ENCODE measurements at regions not wholly inside any gene's neighbourhood (a gene's known extent, or its start where the extent isn't known, plus 50 kb on each side); places are given as distances from the start of the nearest gene placed in this dataset.

GRCh38 chr19:13621413-13621812, 115.1 kb upstream of the CACNA1A start:
- in situ Hi-C loops (cut with HindIII; ENCODE audit: low sequenced_read_pairs): no loop called here
- TF ChIP-seq CTCF (IDR thresholded peaks at IDR 0.05; ENCODE audit: low read depth, low read length): peak; percentile 51
- H3K4me3 ChIP-seq (ENCODE audit: low read depth, low read length): no peak overlapping the region
- DNase-seq (ENCODE audit: low read depth, low spot score): peak; percentile 95

GRCh38 chr19:13619203-13619632, 112.9 kb upstream of the CACNA1A start:
- no peak for TF ChIP-seq CTCF (IDR thresholded peaks at IDR 0.05; ENCODE audit: low read depth, low read length)
- in situ Hi-C loops (cut with HindIII; ENCODE audit: low sequenced_read_pairs): no loop called here
- H3K4me3 ChIP-seq (ENCODE audit: low read depth, low read length): no peak overlapping the region
- DNase-seq (ENCODE audit: low read depth, low spot score): no peak

GRCh38 chr19:13615890-13616289, 109.6 kb upstream of the CACNA1A start:
- DNase-seq (ENCODE audit: low read depth, low spot score): peak; percentile 41
- no peak overlapping the region for H3K4me3 ChIP-seq (ENCODE audit: low read depth, low read length)
- no peak for TF ChIP-seq CTCF (IDR thresholded peaks at IDR 0.05; ENCODE audit: low read depth, low read length)
- in situ Hi-C loops (cut with HindIII; ENCODE audit: low sequenced_read_pairs): no loop called here

GRCh38 chr19:13613447-13613846, 107.2 kb upstream of the CACNA1A start:
- H3K4me3 ChIP-seq (ENCODE audit: low read depth, low read length): no peak overlapping the region
- TF ChIP-seq CTCF (IDR thresholded peaks at IDR 0.05; ENCODE audit: low read depth, low read length): no peak
- no peak for DNase-seq (ENCODE audit: low read depth, low spot score)
- in situ Hi-C loops (cut with HindIII; ENCODE audit: low sequenced_read_pairs): no loop called here

- TF ChIP-seq CTCF (IDR thresholded peaks at IDR 0.05; ENCODE audit: low read depth, low read length): no peak
- no peak overlapping the region for H3K4me3 ChIP-seq (ENCODE audit: low read depth, low read length)
- in situ Hi-C loops (cut with HindIII; ENCODE audit: low sequenced_read_pairs): no loop called here
- DNase-seq (ENCODE audit: low read depth, low spot score): no peak
Measured at GRCh38 chr19:13611596-13611995, 105.3 kb upstream of the CACNA1A start.

GRCh38 chr19:13610039-13610691, 103.9 kb upstream of the CACNA1A start:
- TF ChIP-seq CTCF (IDR thresholded peaks at IDR 0.05; ENCODE audit: low read depth, low read length): no peak
- no peak overlapping the region for H3K4me3 ChIP-seq (ENCODE audit: low read depth, low read length)
- no peak for DNase-seq (ENCODE audit: low read depth, low spot score)
- in situ Hi-C loops (cut with HindIII; ENCODE audit: low sequenced_read_pairs): no loop called here

Measured in astrocyte of the spinal cord (primary cell).